ENCODE measurements at regions not wholly inside any gene's neighbourhood (a gene's known extent, or its start where the extent isn't known, plus 50 kb on each side); places are given as distances from the start of the nearest gene placed in this dataset.

- CTCF ChIA-PET, result no interaction called here
- H3K27ac Mint-ChIP-seq, result no peak overlapping the region
- DNase-seq, result no peak
- H3K27me3 Mint-ChIP-seq, result no peaks in the 10 kb centered on the region
- H3K4me3 Mint-ChIP-seq, result no peak overlapping the region
- no peaks in the 10 kb centered on the region for H3K4me1 Mint-ChIP-seq
- H3K9me3 Mint-ChIP-seq, result no peaks in the 10 kb centered on the region
- POLR2A ChIA-PET, result interaction anchor here (0.6 kb wide), 1 partner anchor 18 kb away, joined by 3 read pairs; no protein-coding TSS in a partner anchor
- no peaks in the 10 kb centered on the region for H3K36me3 Mint-ChIP-seq (ENCODE audit: low read depth)
Measured at GRCh38 chr5:179416114-179416822, 71.0 kb upstream of the ADAMTS2 start.

- no peaks in the 10 kb centered on the region for H3K27me3 Mint-ChIP-seq
- H3K4me3 Mint-ChIP-seq, result no peak overlapping the region
- H3K4me1 Mint-ChIP-seq, result no peaks in the 10 kb centered on the region
- no peaks in the 10 kb centered on the region for H3K36me3 Mint-ChIP-seq (ENCODE audit: low read depth)
- DNase-seq, result no peak
- H3K9me3 Mint-ChIP-seq, result no peaks in the 10 kb centered on the region
- CTCF ChIA-PET, result no interaction called here
- no peak overlapping the region for H3K27ac Mint-ChIP-seq
- POLR2A ChIA-PET, result interaction anchor here (0.6 kb wide), 1 partner anchor 19 kb away, joined by 3 read pairs; no protein-coding TSS in a partner anchor
Measured at GRCh38 chr5:179415291-179416060, 70.2 kb upstream of the ADAMTS2 start.

- POLR2A ChIA-PET, result no interaction called here
- no peaks in the 10 kb centered on the region for H3K9me3 Mint-ChIP-seq
Measured at GRCh38 chr5:179414459-179415261, 69.4 kb upstream of the ADAMTS2 start.

GRCh38 chr5:179413711-179414458 is 68.6 kb upstream of the ADAMTS2 start:
- CTCF ChIA-PET, result no interaction called here
- Mint-ChIP-seq H3K4me3 (no peak overlapping the region), H3K27me3 (no peaks in the 10 kb centered on the region), H3K36me3 (ENCODE audit: low read depth) (no peaks in the 10 kb centered on the region), H3K27ac (no peak overlapping the region), H3K4me1 (no peaks in the 10 kb centered on the region), H3K9me3 (no peaks in the 10 kb centered on the region)
- POLR2A ChIA-PET, result no interaction called here
- DNase-seq, result no peak

More at GRCh38 chr5:179414459-179415261, 69.4 kb upstream of the ADAMTS2 start:
- Mint-ChIP-seq H3K4me1 (no peaks in the 10 kb centered on the region), H3K27me3 (no peaks in the 10 kb centered on the region), H3K36me3 (ENCODE audit: low read depth) (no peaks in the 10 kb centered on the region), H3K4me3 (no peak overlapping the region), H3K27ac (no peak overlapping the region)
- CTCF ChIA-PET, result no interaction called here
- DNase-seq, result no peak

- Mint-ChIP-seq H3K4me1 (no peaks in the 10 kb centered on the region), H3K27me3 (no peaks in the 10 kb centered on the region), H3K27ac (no peak overlapping the region), H3K9me3 (no peaks in the 10 kb centered on the region), H3K4me3 (no peak overlapping the region), H3K36me3 (ENCODE audit: low read depth) (no peaks in the 10 kb centered on the region)
- CTCF ChIA-PET, result no interaction called here
- DNase-seq, result no peak
- POLR2A ChIA-PET, result no interaction called here
Measured at GRCh38 chr5:179413086-179413690, 67.9 kb upstream of the ADAMTS2 start.

GRCh38 chr5:179411161-179411841 is 66.0 kb upstream of the ADAMTS2 start:
- H3K4me3 Mint-ChIP-seq, result no peak overlapping the region
- H3K27ac Mint-ChIP-seq, result no peak overlapping the region
- no peaks in the 10 kb centered on the region for H3K9me3 Mint-ChIP-seq
- ChIA-PET POLR2A (no interaction called here), CTCF (interaction anchor here (0.6 kb wide), 1 partner anchor 59 kb away, joined by 3 read pairs; no protein-coding TSS in a partner anchor)
- H3K4me1 Mint-ChIP-seq, result no peaks in the 10 kb centered on the region
- no peaks in the 10 kb centered on the region for H3K36me3 Mint-ChIP-seq (ENCODE audit: low read depth)
- no peaks in the 10 kb centered on the region for H3K27me3 Mint-ChIP-seq
- no peak for DNase-seq

- POLR2A ChIA-PET, result no interaction called here
- H3K27me3 Mint-ChIP-seq, result no peaks in the 10 kb centered on the region
- no peak overlapping the region for H3K27ac Mint-ChIP-seq
- H3K4me3 Mint-ChIP-seq, result no peak overlapping the region
- CTCF ChIA-PET, result no interaction called here
- no peaks in the 10 kb centered on the region for H3K4me1 Mint-ChIP-seq
- no peak for DNase-seq
- H3K36me3 Mint-ChIP-seq (ENCODE audit: low read depth), result no peaks in the 10 kb centered on the region
- H3K9me3 Mint-ChIP-seq, result no peaks in the 10 kb centered on the region
Measured at GRCh38 chr5:179410291-179411160, 65.3 kb upstream of the ADAMTS2 start.

- H3K36me3 Mint-ChIP-seq (ENCODE audit: low read depth), result no peaks in the 10 kb centered on the region
- H3K27me3 Mint-ChIP-seq, result no peaks in the 10 kb centered on the region
- POLR2A ChIA-PET, result no interaction called here
- CTCF ChIA-PET, result no interaction called here
- no peak overlapping the region for H3K4me3 Mint-ChIP-seq
- H3K4me1 Mint-ChIP-seq, result no peaks in the 10 kb centered on the region
- no peaks in the 10 kb centered on the region for H3K9me3 Mint-ChIP-seq
- DNase-seq, result no peak
- H3K27ac Mint-ChIP-seq, result no peak overlapping the region
Measured at GRCh38 chr5:179409806-179410205, 64.5 kb upstream of the ADAMTS2 start.

GRCh38 chr5:179408611-179409010 is 63.4 kb upstream of the ADAMTS2 start:
- POLR2A ChIA-PET, result no interaction called here
- H3K27me3 Mint-ChIP-seq, result no peaks in the 10 kb centered on the region
- no peaks in the 10 kb centered on the region for H3K36me3 Mint-ChIP-seq (ENCODE audit: low read depth)
- no peaks in the 10 kb centered on the region for H3K4me1 Mint-ChIP-seq
- CTCF ChIA-PET, result no interaction called here
- H3K9me3 Mint-ChIP-seq, result no peaks in the 10 kb centered on the region
- H3K27ac Mint-ChIP-seq, result no peak overlapping the region
- DNase-seq, result no peak
- H3K4me3 Mint-ChIP-seq, result no peak overlapping the region

GRCh38 chr5:179407191-179408175 is 62.2 kb upstream of the ADAMTS2 start:
- H3K9me3 Mint-ChIP-seq, result no peaks in the 10 kb centered on the region
- ChIA-PET POLR2A (no interaction called here), CTCF (interaction anchor here (1.2 kb wide), 1 partner anchor 13 kb away, joined by 3 read pairs; no protein-coding TSS in a partner anchor)
- DNase-seq, result no peak
- H3K27me3 Mint-ChIP-seq, result no peaks in the 10 kb centered on the region
- H3K4me1 Mint-ChIP-seq, result no peaks in the 10 kb centered on the region
- no peaks in the 10 kb centered on the region for H3K36me3 Mint-ChIP-seq (ENCODE audit: low read depth)
- H3K4me3 Mint-ChIP-seq, result no peak overlapping the region
- H3K27ac Mint-ChIP-seq, result no peak overlapping the region
